ENCODE measurements at regions not wholly inside any gene's neighbourhood (a gene's known extent, or its start where the extent isn't known, plus 50 kb on each side); places are given as distances from the start of the nearest gene placed in this dataset.
"Not testable (repeated sequence)": the region's sequence is repeated elsewhere in the genome, so short reads cannot be mapped to it uniquely, and the experiment has no call there.

- TF ChIP-seq CTCF, POLR2A (IDR thresholded peaks at IDR 0.05): not testable (repeated sequence)
These were observed 4053.0 kb upstream of the TPTE start for GRCh38 chr21:6468331-6468860.
